Stimulated activated naive B cell treated with anti-CD40 and anti-IgM and Interleukin-4, amounts not matched to agents 10 μg/mL and 1 μg/mL and 100 μg/mL, for 72 hours (primary cell): ENCODE measurements at regions not wholly inside any gene's neighbourhood (a gene's known extent, or its start where the extent isn't known, plus 50 kb on each side); places are given as distances from the start of the nearest gene placed in this dataset.
"Not testable (repeated sequence)": the region's sequence is repeated elsewhere in the genome, so short reads cannot be mapped to it uniquely, and the experiment has no call there.

Experiments
- ATAC-seq, 2 donors: fragments of 150-1000 bp; cut with Tn5 transposase; replicated peaks; 2 replicates each; pipeline ENCODE4 v1.10.0; 2021; ENCODE audit warnings: moderate library complexity in 1 of 2
- DNase-seq: peaks from one replicate; pipeline ENCODE4 v3.0.0; 2021
- H3K27ac Mint-ChIP-seq: one replicate; pipeline ENCODE4 v1.8.0; 2022; ENCODE audit warnings: mild to moderate bottlenecking, mixed read lengths
- H3K27me3 Mint-ChIP-seq, 2 donors: one replicate each; pipeline ENCODE4 v1.8.0; 2022; ENCODE audit warnings: mixed read lengths in 2 of 2
- H3K36me3 Mint-ChIP-seq, 2 donors: one replicate each; pipeline ENCODE4 v1.8.0; 2022; ENCODE audit warnings: mixed read lengths in 2 of 2, mild to moderate bottlenecking in 1 of 2
- H3K4me1 Mint-ChIP-seq, 2 donors: one replicate each; pipeline ENCODE4 v1.8.0; 2022; ENCODE audit warnings: mixed read lengths in 2 of 2, mild to moderate bottlenecking in 1 of 2
- H3K4me3 Mint-ChIP-seq, 2 donors: one replicate each; pipeline ENCODE4 v1.8.0; 2022; ENCODE audit warnings: mild to moderate bottlenecking in 2 of 2, mixed read lengths in 2 of 2, moderate library complexity in 1 of 2
- H3K9me3 Mint-ChIP-seq, 2 donors: one replicate each; pipeline ENCODE4 v1.8.0; 2022; ENCODE audit warnings: mixed read lengths in 2 of 2, mild to moderate bottlenecking in 1 of 2

GRCh38 chr3:169029674-169030285 is 633.7 kb downstream of the MECOM start:
- no peak for DNase-seq
- ATAC-seq: no peak
- no peak overlapping the region for H3K27ac Mint-ChIP-seq
- H3K9me3 Mint-ChIP-seq: peaks cover 2 to 4% of the 10 kb centered on the region in 2 donors
- no peaks in the 10 kb centered on the region for H3K36me3 Mint-ChIP-seq
- H3K4me3 Mint-ChIP-seq: no peak overlapping the region
- H3K27me3 Mint-ChIP-seq: no peaks in the 10 kb centered on the region
- no peaks in the 10 kb centered on the region for H3K4me1 Mint-ChIP-seq

GRCh38 chr3:169028716-169029115 is 634.8 kb downstream of the MECOM start:
- no peak for DNase-seq
- ATAC-seq: no peak
- Mint-ChIP-seq H3K9me3 (peaks cover 2 to 4% of the 10 kb centered on the region in 2 donors), H3K4me3 (no peak overlapping the region), H3K36me3 (no peaks in the 10 kb centered on the region), H3K27me3 (no peaks in the 10 kb centered on the region), H3K27ac (no peak overlapping the region), H3K4me1 (no peaks in the 10 kb centered on the region)

GRCh38 chr3:169026543-169027182 is 636.8 kb downstream of the MECOM start:
- ATAC-seq (no peak), DNase-seq (no peak)
- Mint-ChIP-seq H3K27ac (no peak overlapping the region), H3K36me3 (no peaks in the 10 kb centered on the region), H3K4me1 (no peaks in the 10 kb centered on the region), H3K4me3 (no peak overlapping the region), H3K9me3 (peaks cover 0 to 2% of the 10 kb centered on the region in 2 donors), H3K27me3 (no peaks in the 10 kb centered on the region)

- no peak for DNase-seq
- H3K27ac Mint-ChIP-seq: no peak overlapping the region
- H3K9me3 Mint-ChIP-seq: peaks cover 0 to 2% of the 10 kb centered on the region in 2 donors
- H3K4me3 Mint-ChIP-seq: no peak overlapping the region
- no peaks in the 10 kb centered on the region for H3K4me1 Mint-ChIP-seq
- no peaks in the 10 kb centered on the region for H3K36me3 Mint-ChIP-seq
- no peak for ATAC-seq
- no peaks in the 10 kb centered on the region for H3K27me3 Mint-ChIP-seq
These were observed 641.1 kb downstream of the MECOM start for GRCh38 chr3:169022457-169022856.

GRCh38 chr3:169020371-169020770 is 643.1 kb downstream of the MECOM start:
- ATAC-seq (no peak), DNase-seq (no peak)
- H3K27ac Mint-ChIP-seq: no peak overlapping the region
- H3K36me3 Mint-ChIP-seq: no peaks in the 10 kb centered on the region
- no peaks in the 10 kb centered on the region for H3K9me3 Mint-ChIP-seq
- no peaks in the 10 kb centered on the region for H3K27me3 Mint-ChIP-seq
- H3K4me1 Mint-ChIP-seq: no peaks in the 10 kb centered on the region
- H3K4me3 Mint-ChIP-seq: no peak overlapping the region

- H3K27ac Mint-ChIP-seq: no peak overlapping the region
- H3K27me3 Mint-ChIP-seq: no peaks in the 10 kb centered on the region
- H3K36me3 Mint-ChIP-seq: no peaks in the 10 kb centered on the region
- H3K4me3 Mint-ChIP-seq: no peak overlapping the region
- DNase-seq: no peak
- ATAC-seq: no peak
- H3K4me1 Mint-ChIP-seq: no peaks in the 10 kb centered on the region
- no peaks in the 10 kb centered on the region for H3K9me3 Mint-ChIP-seq
These were observed 654.1 kb downstream of the MECOM start for GRCh38 chr3:169009453-169009852.

GRCh38 chr3:169008776-169009358 is 654.6 kb downstream of the MECOM start:
- Mint-ChIP-seq H3K9me3 (no peaks in the 10 kb centered on the region), H3K36me3 (no peaks in the 10 kb centered on the region), H3K27me3 (no peaks in the 10 kb centered on the region), H3K4me3 (no peak overlapping the region), H3K27ac (no peak overlapping the region), H3K4me1 (no peaks in the 10 kb centered on the region)
- ATAC-seq (no peak), DNase-seq (no peak)

GRCh38 chr3:169007145-169007544 is 656.4 kb downstream of the MECOM start:
- Mint-ChIP-seq H3K27ac (no peak overlapping the region), H3K27me3 (no peaks in the 10 kb centered on the region), H3K36me3 (no peaks in the 10 kb centered on the region), H3K4me3 (no peak overlapping the region), H3K4me1 (no peaks in the 10 kb centered on the region), H3K9me3 (no peaks in the 10 kb centered on the region)
- DNase-seq (no peak), ATAC-seq (no peak)

- H3K27me3 Mint-ChIP-seq, H3K4me3 Mint-ChIP-seq, H3K27ac Mint-ChIP-seq, H3K4me1 Mint-ChIP-seq, ATAC-seq, H3K36me3 Mint-ChIP-seq, H3K9me3 Mint-ChIP-seq, DNase-seq: not testable (repeated sequence)
These were observed 657.1 kb downstream of the MECOM start for GRCh38 chr3:169006398-169006797.

- Mint-ChIP-seq H3K4me1 (no peaks in the 10 kb centered on the region), H3K4me3 (no peak overlapping the region), H3K9me3 (no peaks in the 10 kb centered on the region), H3K27ac (no peak overlapping the region), H3K36me3 (no peaks in the 10 kb centered on the region), H3K27me3 (no peaks in the 10 kb centered on the region)
- DNase-seq (no peak), ATAC-seq (no peak)
These were observed 660.8 kb downstream of the MECOM start for GRCh38 chr3:169002689-169003088.

GRCh38 chr3:168998792-168999191 is 664.7 kb downstream of the MECOM start:
- Mint-ChIP-seq H3K4me1 (no peaks in the 10 kb centered on the region), H3K27ac (no peak overlapping the region), H3K4me3 (no peak overlapping the region), H3K27me3 (no peaks in the 10 kb centered on the region), H3K36me3 (no peaks in the 10 kb centered on the region), H3K9me3 (no peaks in the 10 kb centered on the region)
- ATAC-seq (no peak), DNase-seq (no peak)

- no peaks in the 10 kb centered on the region for H3K36me3 Mint-ChIP-seq
- H3K4me3 Mint-ChIP-seq: no peak overlapping the region
- no peaks in the 10 kb centered on the region for H3K4me1 Mint-ChIP-seq
- no peaks in the 10 kb centered on the region for H3K27me3 Mint-ChIP-seq
- DNase-seq (no peak), ATAC-seq (no peak)
- H3K9me3 Mint-ChIP-seq: no peaks in the 10 kb centered on the region
- H3K27ac Mint-ChIP-seq: no peak overlapping the region
These were observed 666.0 kb downstream of the MECOM start for GRCh38 chr3:168997488-168997887.

GRCh38 chr3:168996622-168997021 is 666.9 kb downstream of the MECOM start:
- Mint-ChIP-seq H3K4me1 (no peaks in the 10 kb centered on the region), H3K27me3 (no peaks in the 10 kb centered on the region), H3K27ac (no peak overlapping the region), H3K36me3 (no peaks in the 10 kb centered on the region), H3K4me3 (no peak overlapping the region), H3K9me3 (no peaks in the 10 kb centered on the region)
- ATAC-seq: no peak
- no peak for DNase-seq

GRCh38 chr3:168995129-168995528 is 668.4 kb downstream of the MECOM start:
- Mint-ChIP-seq H3K9me3 (no peaks in the 10 kb centered on the region), H3K27ac (no peak overlapping the region), H3K4me1 (no peaks in the 10 kb centered on the region), H3K27me3 (no peaks in the 10 kb centered on the region), H3K4me3 (no peak overlapping the region), H3K36me3 (no peaks in the 10 kb centered on the region)
- DNase-seq (no peak), ATAC-seq (no peak)

GRCh38 chr3:168991803-168992202 is 671.7 kb downstream of the MECOM start:
- Mint-ChIP-seq H3K27me3 (no peaks in the 10 kb centered on the region), H3K4me1 (no peaks in the 10 kb centered on the region), H3K27ac (no peak overlapping the region), H3K36me3 (no peaks in the 10 kb centered on the region), H3K4me3 (no peak overlapping the region), H3K9me3 (no peaks in the 10 kb centered on the region)
- no peak for DNase-seq
- no peak for ATAC-seq
